ENCODE measurements at regions not wholly inside any gene's neighbourhood (a gene's known extent, or its start where the extent isn't known, plus 50 kb on each side); places are given as distances from the start of the nearest gene placed in this dataset.

DNA sequence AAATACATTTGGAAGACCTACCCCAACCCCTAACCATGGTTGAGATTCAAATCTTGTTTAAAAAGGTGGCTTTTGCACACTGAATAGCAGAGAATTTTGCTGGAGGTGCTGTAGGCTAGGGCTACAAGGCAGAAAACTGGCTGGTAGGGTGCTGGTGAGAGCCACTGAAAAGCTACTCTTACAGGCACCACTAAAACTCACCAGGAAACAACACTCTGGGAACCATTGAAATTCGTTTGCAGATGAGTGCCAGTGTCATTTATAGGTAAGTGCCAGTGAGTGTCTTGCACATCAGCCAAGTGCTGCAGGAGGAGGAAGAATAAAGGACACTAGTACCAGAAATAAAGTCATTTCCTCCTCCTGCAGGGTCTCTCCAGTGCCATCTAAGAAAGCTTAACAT, 610.2 kb downstream of the ZNF385D start:
- DNase-seq (ENCODE audit: low read depth in 1 of 2, low spot score in 2 of 2) (no peak), FAIRE-seq (no peak)
- Histone ChIP-seq H3K9ac (replicated peaks in 1 of 4; ENCODE audit: extremely low read depth in 1 of 4, low read depth in 3 of 4, low read length in 3 of 4) (no peak overlapping the region), H4K20me1 (replicated peaks in 1 of 2; ENCODE audit: control insufficient read depth in 1 of 2, insufficient read depth in 2 of 2, low read length in 2 of 2) (no peaks in the 10 kb centered on the region), H2BK20ac (ENCODE audit: low read length) (no peak overlapping the region), H2BK120ac (replicated peaks; ENCODE audit: low read depth, low read length) (no peak overlapping the region), H3K9me3 (ENCODE audit: insufficient read depth in 2 of 2, low read depth in 1 of 2, low read length in 1 of 2) (0 out of 4 replicates have a peak, but pooled peaks cover 0 to 2% of the 10 kb centered on the region in 2 experiments), H3K27me3 (replicated peaks in 1 of 4; ENCODE audit: control insufficient read depth in 3 of 4, extremely low read depth in 1 of 4, insufficient read depth in 3 of 4, low read length in 3 of 4) (no peaks in the 10 kb centered on the region), H3K18ac (ENCODE audit: extremely low read depth, low read length) (no peak overlapping the region), H2BK15ac (ENCODE audit: low read length) (no peak overlapping the region), H3K23ac (ENCODE audit: insufficient read length) (no peak overlapping the region), H3K79me1 (ENCODE audit: low read depth, low read length) (no peaks in the 10 kb centered on the region), H3K27ac (ENCODE audit: low read depth, low read length) (no peak overlapping the region), H3K14ac (ENCODE audit: insufficient read length) (no peak overlapping the region), H3K4me3 (ENCODE audit: extremely low read depth in 1 of 4, insufficient read depth in 2 of 4, low read depth in 3 of 4, low read length in 4 of 4) (no peak overlapping the region), H4K5ac (ENCODE audit: insufficient read length, low read depth, low read length) (no peak overlapping the region), H2BK5ac (ENCODE audit: low read depth, low read length) (no peak overlapping the region), H2BK12ac (ENCODE audit: low read depth, low read length) (no peak overlapping the region), H3K23me2 (ENCODE audit: low read depth, low read length) (no peaks in the 10 kb centered on the region), H3K4ac (replicated peaks; ENCODE audit: insufficient read length, low read depth, low read length) (no peak overlapping the region), H3K36me3 (ENCODE audit: control insufficient read depth in 2 of 4, insufficient read depth in 4 of 4, low read length in 3 of 4) (no peaks in the 10 kb centered on the region), H2AFZ (ENCODE audit: low read length) (0 out of 2 replicates have a peak overlapping the region, but pooled peaks have one; percentile 67), H2AK5ac (ENCODE audit: low read depth, low read length) (no peak overlapping the region), H4K8ac (ENCODE audit: extremely low read depth, insufficient read depth, low read length) (no peak overlapping the region), H3K79me2 (ENCODE audit: control insufficient read depth in 1 of 2, insufficient read depth in 2 of 2, low read length in 2 of 2) (no peaks in the 10 kb centered on the region), H3K56ac (replicated peaks; ENCODE audit: insufficient read length, low read depth, low read length) (no peak overlapping the region), H3K4me2 (ENCODE audit: insufficient read depth in 1 of 2, low read depth in 2 of 2, low read length in 2 of 2) (peak overlapping the region in 1 of 2 experiments; percentile 1; a peak in 1 of 4 replicates), H3K4me1 (replicated peaks in 1 of 4; ENCODE audit: control insufficient read depth in 3 of 4, insufficient read depth in 4 of 4, low read length in 3 of 4) (peaks cover 0 to 5% (median 2%) of the 10 kb centered on the region in 4 experiments; a peak in 3 of 7 replicates), H4K91ac (replicated peaks; ENCODE audit: insufficient read length, low read length) (no peak overlapping the region)
- ChIA-PET POLR2A (ENCODE audit: partially characterized antibody) (no interaction called here), CTCF (ENCODE audit: partially characterized antibody) (no interaction called here)
- 40% methylated on average over 1 of the region's 1 CpG; no CpG with 5 or more reads in 1 of the 2 experiments for WGBS, 2 experiments (ENCODE audit: extremely low coverage in 1 of 2, insufficient coverage in 1 of 2, insufficient read length in 1 of 2, insufficient replicate concordance in 2 of 2, low coverage in 1 of 2, low lambda C conversion rate in 2 of 2, missing lambda C conversion rate in 1 of 2)
- TF ChIP-seq EGR1 (IDR thresholded peaks at IDR 0.05; ENCODE audit: borderline replicate concordance, low read depth, low read length) (no peak), CTBP2 (IDR thresholded peaks at IDR 0.05; ENCODE audit: borderline replicate concordance, insufficient read depth, insufficient read length, low read length) (no peak), ZNF274 (IDR thresholded peaks at IDR 0.05; ENCODE audit: borderline replicate concordance, extremely low read depth, low read length) (no peak), KDM4A (IDR thresholded peaks at IDR 0.05; ENCODE audit: low read depth, low read length, severe bottlenecking) (no peak), POU5F1 (IDR thresholded peaks at IDR 0.05; ENCODE audit: low read depth, low read length) (no peak), CBX8 (IDR thresholded peaks at IDR 0.05; ENCODE audit: borderline replicate concordance, low read depth, low read length) (no peak), MAFK (IDR thresholded peaks at IDR 0.05; ENCODE audit: low read depth, low read length) (no peak), KDM5A (IDR thresholded peaks at IDR 0.05; ENCODE audit: low read length) (no peak), KDM1A (IDR thresholded peaks at IDR 0.05; ENCODE audit: borderline replicate concordance, low read length) (no peak), YY1 (IDR thresholded peaks at IDR 0.05; ENCODE audit: low read depth, low read length) (no peak), E2F6 (IDR thresholded peaks at IDR 0.05) (no peak), CHD2 (IDR thresholded peaks at IDR 0.05; ENCODE audit: low read length) (no peak), GTF2F1 (IDR thresholded peaks at IDR 0.05; ENCODE audit: borderline replicate concordance, low read depth, low read length) (no peak), TBP (IDR thresholded peaks at IDR 0.05; ENCODE audit: low read depth, low read length) (no peak)
